Muscle of leg (tissue), 3 donors: ENCODE measurements at regions not wholly inside any gene's neighbourhood (a gene's known extent, or its start where the extent isn't known, plus 50 kb on each side); places are given as distances from the start of the nearest gene placed in this dataset.
"Not testable (repeated sequence)": the region's sequence is repeated elsewhere in the genome, so short reads cannot be mapped to it uniquely, and the experiment has no call there.

Source experiments
- DNase-seq: peaks from one replicate; pipeline ENCODE4 v3.0.0; 2013
- H3K27ac ChIP-seq: one replicate; pipeline ENCODE4 v1.5.1; 2013; ENCODE audit warnings: mild to moderate bottlenecking, low read length, control low read depth
- H3K27me3 ChIP-seq: one replicate; pipeline ENCODE4 v1.6.1; 2013; ENCODE audit warnings: low read length; ENCODE audit not compliant: control insufficient read depth, insufficient read depth
- H3K36me3 ChIP-seq: one replicate; pipeline ENCODE4 v1.6.1; 2013; ENCODE audit warnings: low read length; ENCODE audit not compliant: control insufficient read depth, insufficient read depth
- H3K4me1 ChIP-seq: one replicate; pipeline ENCODE4 v1.6.1; 2013; ENCODE audit warnings: low read length; ENCODE audit not compliant: control insufficient read depth, insufficient read depth
- H3K4me3 ChIP-seq: one replicate; pipeline ENCODE4 v1.5.1; 2013; ENCODE audit warnings: low read length, control low read depth
- H3K9me3 ChIP-seq: replicated peaks from 2 replicates; pipeline ENCODE4 v1.6.1; 2013; ENCODE audit warnings: low read depth, low read length; ENCODE audit not compliant: control insufficient read depth
- WGBS: methylation state at CpG from one replicate; pipeline ENCODE4 v1.1.5; 2013; ENCODE audit warnings: missing lambda C conversion rate; ENCODE audit not compliant: insufficient coverage; 5-methylcytosine and 5-hydroxymethylcytosine counted together

GRCh38 chr16:35574454-35575431 is 2115.3 kb downstream of the TP53TG3F start:
- no peaks in the 10 kb centered on the region for H3K27me3 ChIP-seq
- H3K36me3 ChIP-seq, result no peaks in the 10 kb centered on the region
- H3K4me1 ChIP-seq, result no peaks in the 10 kb centered on the region
- no peak overlapping the region for H3K27ac ChIP-seq
- 57% methylated on average over 50 of the region's 60 CpGs for WGBS
- H3K9me3 ChIP-seq, result peaks cover 79% of the 10 kb centered on the region
- no peak overlapping the region for H3K4me3 ChIP-seq
- no peak for DNase-seq

- Histone ChIP-seq H3K36me3 (no peaks in the 10 kb centered on the region), H3K27me3 (no peaks in the 10 kb centered on the region), H3K27ac (no peak overlapping the region), H3K4me1 (no peaks in the 10 kb centered on the region), H3K4me3 (no peak overlapping the region), H3K9me3 (peaks cover 79% of the 10 kb centered on the region)
- WGBS, result 83% methylated on average over 13 of the region's 17 CpGs
- DNase-seq, result no peak
Measured at GRCh38 chr16:35575432-35575821, 2116.0 kb downstream of the TP53TG3F start.

- WGBS, result no CpG with 5 or more reads among the region's 1 CpG
Measured at GRCh38 chr16:35585411-35585810, 2126.0 kb downstream of the TP53TG3F start.

GRCh38 chr16:35590913-35591312 is 2131.5 kb downstream of the TP53TG3F start:
- H3K27ac ChIP-seq, H3K4me1 ChIP-seq, H3K27me3 ChIP-seq, DNase-seq, H3K4me3 ChIP-seq, H3K36me3 ChIP-seq: not testable (repeated sequence)
- no CpG with 5 or more reads among the region's 7 CpGs for WGBS
- peaks cover 28% of the 10 kb centered on the region for H3K9me3 ChIP-seq

More at GRCh38 chr16:35585411-35585810, 2126.0 kb downstream of the TP53TG3F start:
- Histone ChIP-seq H3K27me3 (no peaks in the 10 kb centered on the region), H3K4me1 (no peaks in the 10 kb centered on the region), H3K9me3 (peaks cover 31% of the 10 kb centered on the region), H3K36me3 (no peaks in the 10 kb centered on the region), H3K4me3 (no peak overlapping the region), H3K27ac (no peak overlapping the region)
- DNase-seq, result no peak

- H3K27me3 ChIP-seq, result no peaks in the 10 kb centered on the region
- no peaks in the 10 kb centered on the region for H3K4me1 ChIP-seq
- no peak overlapping the region for H3K4me3 ChIP-seq
- H3K27ac ChIP-seq, result no peak overlapping the region
- WGBS, result 70% methylated on average over 3 of the region's 4 CpGs
- peaks cover 28% of the 10 kb centered on the region for H3K9me3 ChIP-seq
- no peaks in the 10 kb centered on the region for H3K36me3 ChIP-seq
- DNase-seq, result no peak
Measured at GRCh38 chr16:35596467-35596866, 2137.1 kb downstream of the TP53TG3F start.

GRCh38 chr16:35598696-35599332 is 2139.4 kb downstream of the TP53TG3F start:
- no peak overlapping the region for H3K27ac ChIP-seq
- 62% methylated on average over 7 of the region's 9 CpGs for WGBS

GRCh38 chr16:35599429-35600160 is 2140.2 kb downstream of the TP53TG3F start:
- 68% methylated on average over 5 of the region's 6 CpGs for WGBS
- H3K27ac ChIP-seq, result no peak overlapping the region
- peaks cover 18% of the 10 kb centered on the region for H3K9me3 ChIP-seq
- no peaks in the 10 kb centered on the region for H3K36me3 ChIP-seq
- H3K4me3 ChIP-seq, result no peak overlapping the region
- no peaks in the 10 kb centered on the region for H3K27me3 ChIP-seq
- H3K4me1 ChIP-seq, result no peaks in the 10 kb centered on the region
- no peak for DNase-seq

More at GRCh38 chr16:35598696-35599332, 2139.4 kb downstream of the TP53TG3F start:
- Histone ChIP-seq H3K27me3 (no peaks in the 10 kb centered on the region), H3K36me3 (no peaks in the 10 kb centered on the region), H3K9me3 (peaks cover 20% of the 10 kb centered on the region), H3K4me3 (no peak overlapping the region), H3K4me1 (no peaks in the 10 kb centered on the region)
- DNase-seq, result no peak

- not testable (repeated sequence) for H3K27me3 ChIP-seq, H3K4me1 ChIP-seq, H3K27ac ChIP-seq, H3K4me3 ChIP-seq, DNase-seq, H3K36me3 ChIP-seq
- H3K9me3 ChIP-seq, result peaks cover 18% of the 10 kb centered on the region
- 83% methylated on average over 2 of the region's 2 CpGs for WGBS
Measured at GRCh38 chr16:35600161-35600555, 2140.7 kb downstream of the TP53TG3F start.

GRCh38 chr16:35602116-35602515 is 2142.7 kb downstream of the TP53TG3F start:
- Histone ChIP-seq H3K4me1 (no peaks in the 10 kb centered on the region), H3K27ac (no peak overlapping the region), H3K4me3 (no peak overlapping the region), H3K27me3 (no peaks in the 10 kb centered on the region), H3K9me3 (peaks cover 19% of the 10 kb centered on the region), H3K36me3 (no peaks in the 10 kb centered on the region)
- DNase-seq, result no peak

- not testable (repeated sequence) for H3K27ac ChIP-seq, H3K4me3 ChIP-seq, H3K36me3 ChIP-seq, DNase-seq, H3K4me1 ChIP-seq, H3K27me3 ChIP-seq
- peaks cover 22% of the 10 kb centered on the region for H3K9me3 ChIP-seq
- WGBS, result no CpG with 5 or more reads among the region's 5 CpGs
Measured at GRCh38 chr16:35603371-35603770, 2144.0 kb downstream of the TP53TG3F start.
